ENCODE measurements at regions not wholly inside any gene's neighbourhood (a gene's known extent, or its start where the extent isn't known, plus 50 kb on each side); places are given as distances from the start of the nearest gene placed in this dataset.

GRCh38 chr16:82404586-82405315 is 222.0 kb upstream of the CDH13 start:
- no peak for DNase-seq

- no peak for DNase-seq
Observed at GRCh38 chr16:82402665-82403218, 224.0 kb upstream of the CDH13 start.

GRCh38 chr16:82400046-82400445 is 226.7 kb upstream of the CDH13 start:
- no peak for DNase-seq

GRCh38 chr16:82396509-82396908 is 226.5 kb upstream of the MPHOSPH6 start:
- no peak for DNase-seq

GRCh38 chr16:82395212-82395611 is 225.2 kb upstream of the MPHOSPH6 start:
- no peak for DNase-seq

GRCh38 chr16:82391690-82392089 is 221.7 kb upstream of the MPHOSPH6 start:
- no peak for DNase-seq

- DNase-seq = no peak
Observed at GRCh38 chr16:82389956-82390650, 220.1 kb upstream of the MPHOSPH6 start.

GRCh38 chr16:82386761-82387160 is 216.7 kb upstream of the MPHOSPH6 start:
- no peak for DNase-seq

- DNase-seq = no peak
Observed at GRCh38 chr16:82384949-82385348, 214.9 kb upstream of the MPHOSPH6 start.

GRCh38 chr16:82384017-82384416 is 214.0 kb upstream of the MPHOSPH6 start:
- DNase-seq = no peak

GRCh38 chr16:82382521-82382920 is 212.5 kb upstream of the MPHOSPH6 start:
- DNase-seq = no peak

GRCh38 chr16:82379551-82379950 is 209.5 kb upstream of the MPHOSPH6 start:
- DNase-seq = no peak

GRCh38 chr16:82373976-82374375 is 204.0 kb upstream of the MPHOSPH6 start:
- DNase-seq = no peak

GRCh38 chr16:82370282-82370681 is 200.3 kb upstream of the MPHOSPH6 start:
- DNase-seq = no peak

GRCh38 chr16:82368041-82368440 is 198.0 kb upstream of the MPHOSPH6 start:
- peak in 2 of 3 donors; percentile 1 to 7 for DNase-seq

- DNase-seq = no peak
Observed at GRCh38 chr16:82366462-82366861, 196.4 kb upstream of the MPHOSPH6 start.

GRCh38 chr16:82364690-82365089 is 194.7 kb upstream of the MPHOSPH6 start:
- no peak for DNase-seq

GRCh38 chr16:82363026-82363816 is 193.2 kb upstream of the MPHOSPH6 start:
- no peak for DNase-seq

- DNase-seq = no peak
Observed at GRCh38 chr16:82361885-82362284, 191.9 kb upstream of the MPHOSPH6 start.

GRCh38 chr16:82360024-82360783 is 190.2 kb upstream of the MPHOSPH6 start:
- DNase-seq = no peak

GRCh38 chr16:82358606-82359221 is 188.7 kb upstream of the MPHOSPH6 start:
- DNase-seq = no peak

- no peak for DNase-seq
Observed at GRCh38 chr16:82358161-82358560, 188.1 kb upstream of the MPHOSPH6 start.
